ENCODE measurements at regions not wholly inside any gene's neighbourhood (a gene's known extent, or its start where the extent isn't known, plus 50 kb on each side); places are given as distances from the start of the nearest gene placed in this dataset.
"Not testable (repeated sequence)": the region's sequence is repeated elsewhere in the genome, so short reads cannot be mapped to it uniquely, and the experiment has no call there.

DNA sequence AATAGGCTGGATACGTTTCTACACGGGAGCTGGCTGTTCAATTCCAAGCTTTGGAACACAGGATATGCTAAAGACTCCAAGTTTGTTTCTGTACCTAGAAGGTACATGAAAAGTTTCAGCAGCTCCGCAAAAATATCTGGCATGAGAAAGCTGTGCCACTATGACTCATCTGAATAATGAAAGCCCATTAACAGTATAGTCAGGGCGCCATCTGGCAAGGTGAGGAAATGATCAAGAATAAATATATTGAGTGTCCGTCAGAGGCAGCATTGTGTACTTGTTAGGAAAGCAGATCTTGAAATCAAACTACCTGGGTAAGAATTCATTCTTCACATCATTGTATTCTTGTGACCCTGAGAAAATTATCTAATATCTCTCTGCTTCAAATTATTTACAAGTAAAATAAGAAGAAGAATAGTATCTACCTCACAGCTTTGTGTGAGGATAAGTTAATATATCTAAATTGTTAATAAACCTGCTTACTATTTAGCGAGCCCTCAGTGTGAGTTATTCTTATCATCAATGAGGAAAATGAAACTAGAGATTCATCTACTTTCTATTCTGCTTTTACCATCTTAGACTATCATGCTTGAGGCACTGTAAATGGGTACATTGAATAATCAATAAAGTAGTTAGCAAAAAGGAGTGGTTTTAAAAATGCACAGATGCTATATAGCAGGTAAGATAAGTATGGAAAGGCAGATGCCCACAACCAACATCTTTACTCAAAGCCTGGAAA is 53.5 kb downstream of the FSCB start:
- no peak for DNase-seq (ENCODE audit: low read depth)

DNA sequence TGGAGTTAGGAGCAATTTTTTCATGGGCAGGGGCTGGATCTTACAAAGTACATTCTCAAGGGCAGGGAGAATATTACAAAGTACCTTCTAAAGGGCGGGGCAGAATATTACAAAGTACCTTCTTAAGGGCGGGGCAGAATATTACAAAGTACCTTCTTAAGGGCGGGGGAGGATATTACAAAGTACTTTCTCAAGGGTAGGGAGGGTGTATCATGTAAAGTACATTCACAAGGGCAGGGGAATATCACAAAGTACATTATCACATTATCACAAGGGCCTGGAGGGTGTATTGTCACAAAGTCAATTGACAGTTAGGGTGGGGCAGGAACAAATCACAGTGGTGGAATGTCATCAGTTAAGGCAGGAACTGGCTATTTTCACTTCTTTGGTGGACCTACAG is 56.9 kb downstream of the FSCB start:
- not testable (repeated sequence) for DNase-seq (ENCODE audit: low read depth)

DNA sequence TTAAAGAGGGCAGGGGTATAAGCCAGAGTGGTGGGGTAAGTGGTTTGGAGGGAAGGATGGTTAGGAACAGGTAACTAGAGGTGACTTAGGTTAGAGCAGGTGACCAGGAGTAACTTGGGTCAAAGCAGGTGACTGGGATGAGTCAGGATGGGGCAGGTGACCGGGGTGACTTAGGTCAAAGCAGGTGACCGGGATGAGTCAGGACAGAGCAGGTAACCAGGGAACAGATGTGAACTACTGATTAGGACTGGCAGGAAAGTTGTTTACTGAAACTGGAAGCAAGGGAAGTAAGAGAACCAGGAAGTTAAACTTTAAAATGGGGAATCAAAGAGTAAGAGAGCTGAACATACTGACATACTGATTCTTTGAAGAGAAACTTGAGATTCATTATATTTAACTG is 57.4 kb downstream of the FSCB start:
- DNase-seq (ENCODE audit: low read depth): no peak

DNA sequence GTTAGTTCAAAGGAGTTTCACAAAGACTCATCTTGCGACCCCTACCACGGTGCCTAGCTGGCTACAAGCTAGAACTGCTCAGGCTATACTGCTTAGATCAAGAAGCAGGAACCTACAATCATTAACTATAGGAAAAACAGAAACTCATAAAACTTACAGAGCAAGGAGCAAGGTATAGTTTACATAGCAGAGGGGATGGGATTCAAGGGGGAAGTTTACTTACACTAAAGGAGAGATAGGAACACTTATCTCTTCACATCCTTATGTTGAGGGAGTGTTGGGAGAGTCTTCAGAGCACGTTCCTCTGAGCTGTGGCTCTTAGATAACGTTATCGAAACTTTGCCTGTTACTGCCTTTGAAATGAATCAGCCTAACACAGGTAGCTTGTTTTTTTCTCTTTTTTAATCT is 58.1 kb downstream of the FSCB start:
- no peak for DNase-seq (ENCODE audit: low read depth)

- peak; percentile 5 for DNase-seq (ENCODE audit: low read depth)
Observed at GRCh38 chr14:44446965-44447364, 60.1 kb downstream of the FSCB start.

DNA sequence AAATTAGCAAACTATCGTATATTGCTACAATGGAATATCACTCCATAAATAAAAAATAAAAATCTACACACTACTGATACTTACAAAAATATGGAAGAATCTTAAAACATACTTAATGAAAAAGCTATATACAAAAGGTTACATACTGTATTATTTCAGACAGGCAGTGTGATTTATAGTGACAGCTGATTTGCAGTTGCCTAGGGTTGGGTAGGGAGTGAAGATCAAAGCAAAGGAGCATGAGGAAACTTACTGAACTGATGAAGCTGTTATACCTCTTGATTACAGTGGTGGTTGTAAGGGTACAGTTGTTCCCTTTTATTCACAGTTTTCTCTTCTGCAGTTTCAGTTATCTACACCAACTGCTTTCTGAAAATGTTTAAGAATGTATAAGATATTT is 62.6 kb downstream of the FSCB start:
- no peak for DNase-seq (ENCODE audit: low read depth)

GRCh38 chr14:44438936-44439335 is 68.1 kb downstream of the FSCB start:
- DNase-seq (ENCODE audit: low read depth): no peak

GRCh38 chr14:44438221-44438620 is 68.9 kb downstream of the FSCB start:
- DNase-seq (ENCODE audit: low read depth): no peak

GRCh38 chr14:44436458-44436857 is 70.6 kb downstream of the FSCB start:
- no peak for DNase-seq (ENCODE audit: low read depth)

GRCh38 chr14:44428231-44428945 is 78.7 kb downstream of the FSCB start:
- no peak for DNase-seq (ENCODE audit: low read depth)

DNA sequence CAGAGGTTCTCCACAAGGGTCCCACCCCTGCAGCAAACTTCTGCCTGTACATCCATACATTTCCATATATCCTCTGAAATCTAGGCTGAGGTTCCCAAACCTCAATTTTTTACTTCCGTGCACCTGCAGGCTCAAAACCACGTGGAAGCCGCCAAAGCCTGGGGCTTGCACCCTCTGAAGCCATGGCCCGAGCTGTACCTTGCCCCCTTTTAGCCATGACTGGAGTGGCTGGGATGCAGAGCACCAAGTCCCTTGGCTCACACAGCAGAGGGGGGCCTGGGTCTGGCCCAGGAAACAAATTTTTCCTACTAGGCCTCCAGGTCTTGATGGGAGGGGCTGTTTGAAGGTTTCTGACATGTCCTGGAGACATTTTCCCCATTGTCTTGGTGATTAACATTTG is 84.4 kb downstream of the FSCB start:
- no peak for DNase-seq (ENCODE audit: low read depth)

DNA sequence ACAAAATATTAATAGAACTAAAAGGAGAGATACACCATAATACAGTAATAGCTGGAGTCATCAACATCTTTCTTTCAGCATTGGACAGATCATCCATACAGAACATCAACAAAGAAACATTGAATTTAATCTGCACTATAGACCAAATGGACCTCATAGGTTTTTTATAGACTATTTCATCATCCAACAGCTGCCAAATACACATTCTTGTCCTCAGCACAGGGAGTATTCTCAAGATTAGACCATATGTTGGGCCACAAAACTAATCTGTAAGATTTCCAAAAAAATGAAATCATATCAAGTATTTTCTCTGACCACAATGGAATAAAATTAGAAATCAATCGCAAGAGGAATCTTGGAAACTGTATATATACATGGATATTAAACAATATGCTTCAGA is 86.9 kb downstream of the FSCB start:
- DNase-seq (ENCODE audit: low read depth): no peak

DNA sequence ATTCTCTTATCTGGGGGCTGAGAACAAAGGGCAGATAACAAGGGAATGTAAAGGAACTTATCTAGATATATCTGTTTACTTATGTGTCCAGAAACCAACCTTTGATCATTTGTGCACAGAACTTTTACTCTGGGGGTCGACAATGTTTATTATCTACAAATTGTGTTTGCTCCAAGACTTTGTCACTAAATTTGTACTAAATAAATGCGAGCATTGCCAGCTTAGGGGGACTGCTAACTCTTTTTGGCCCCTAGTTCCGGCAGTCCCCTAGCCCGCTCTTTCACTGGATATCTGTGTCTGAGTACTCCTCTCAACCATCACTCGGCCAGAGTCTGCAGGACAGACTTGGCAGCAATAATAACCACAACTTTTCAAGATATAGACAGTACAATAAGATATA is 88.2 kb downstream of the FSCB start:
- no peak for DNase-seq (ENCODE audit: low read depth)

GRCh38 chr14:44417809-44418208 is 89.3 kb downstream of the FSCB start:
- no peak for DNase-seq (ENCODE audit: low read depth)

DNA sequence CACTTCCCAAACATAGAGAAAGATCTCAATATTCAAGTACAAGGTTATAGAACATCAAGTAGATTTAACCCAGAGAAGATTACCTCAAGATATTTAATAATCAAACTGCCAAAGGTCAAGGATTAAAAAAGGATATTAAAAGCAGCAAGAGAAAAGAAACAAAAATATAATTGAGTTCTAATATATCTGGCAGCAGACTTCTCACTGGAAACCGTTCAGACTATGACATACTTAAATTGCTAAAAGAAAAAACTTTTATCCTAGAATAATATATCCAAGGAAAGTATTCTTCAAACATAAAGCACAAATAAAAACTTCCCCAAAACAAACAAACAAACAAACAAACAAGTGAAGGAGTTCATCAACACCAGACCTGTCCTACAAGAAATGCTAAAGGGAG is 92.4 kb downstream of the FSCB start:
- DNase-seq (ENCODE audit: low read depth): no peak

GRCh38 chr14:44412858-44413569 is 94.1 kb downstream of the FSCB start:
- DNase-seq (ENCODE audit: low read depth): no peak

- DNase-seq (ENCODE audit: low read depth): no peak
Observed at GRCh38 chr14:44405011-44405486, 102.0 kb downstream of the FSCB start.

DNA sequence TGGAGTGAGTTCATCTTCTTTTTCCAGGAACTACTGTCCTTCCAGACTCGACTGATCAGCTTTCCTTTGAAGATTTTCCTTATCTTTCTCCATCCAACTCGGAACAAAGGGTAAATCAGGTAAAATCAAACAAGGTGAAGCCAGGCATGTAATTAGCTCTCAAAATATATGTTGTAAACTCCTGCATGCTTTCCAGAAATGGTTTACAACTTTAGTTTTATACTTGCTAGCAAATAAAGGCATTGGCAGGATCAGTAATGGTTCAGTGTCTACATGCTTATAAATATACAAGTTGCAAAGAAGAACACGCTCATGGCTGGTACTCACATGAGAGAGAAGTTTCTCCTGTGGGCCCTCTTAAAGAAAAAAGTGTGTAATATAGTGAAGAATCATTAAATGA is 102.5 kb downstream of the FSCB start:
- no peak for DNase-seq (ENCODE audit: low read depth)

- DNase-seq (ENCODE audit: low read depth): no peak
Observed at GRCh38 chr14:44404036-44404435, 103.0 kb downstream of the FSCB start.

DNA sequence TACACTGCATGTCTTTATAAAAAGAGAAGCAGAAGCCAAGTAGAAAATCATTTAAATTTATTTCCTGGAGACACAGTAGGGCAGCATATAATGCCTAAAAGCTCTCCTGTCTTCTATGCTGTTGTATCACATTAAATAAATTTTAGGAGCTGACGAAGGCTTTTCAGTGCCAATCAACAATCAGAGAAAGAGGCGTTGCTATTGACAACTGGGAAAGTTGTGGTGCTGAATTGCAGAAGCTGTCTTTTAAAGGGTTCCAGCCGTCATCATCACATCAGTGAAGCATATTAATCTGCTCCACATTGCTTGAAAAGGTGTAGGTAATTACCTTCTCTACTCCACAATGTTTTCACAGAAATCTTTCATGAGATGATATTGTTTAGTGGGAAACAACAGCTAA is 103.9 kb downstream of the FSCB start:
- DNase-seq (ENCODE audit: low read depth): no peak

- no peak for DNase-seq (ENCODE audit: low read depth)
Observed at GRCh38 chr14:44396226-44396625, 110.9 kb downstream of the FSCB start.

- DNase-seq (ENCODE audit: low read depth): no peak
Observed at GRCh38 chr14:44392984-44393383, 114.1 kb downstream of the FSCB start.

All from myocyte (in vitro differentiated cells).